ENCODE measurements at regions not wholly inside any gene's neighbourhood (a gene's known extent, or its start where the extent isn't known, plus 50 kb on each side); places are given as distances from the start of the nearest gene placed in this dataset.

DNA sequence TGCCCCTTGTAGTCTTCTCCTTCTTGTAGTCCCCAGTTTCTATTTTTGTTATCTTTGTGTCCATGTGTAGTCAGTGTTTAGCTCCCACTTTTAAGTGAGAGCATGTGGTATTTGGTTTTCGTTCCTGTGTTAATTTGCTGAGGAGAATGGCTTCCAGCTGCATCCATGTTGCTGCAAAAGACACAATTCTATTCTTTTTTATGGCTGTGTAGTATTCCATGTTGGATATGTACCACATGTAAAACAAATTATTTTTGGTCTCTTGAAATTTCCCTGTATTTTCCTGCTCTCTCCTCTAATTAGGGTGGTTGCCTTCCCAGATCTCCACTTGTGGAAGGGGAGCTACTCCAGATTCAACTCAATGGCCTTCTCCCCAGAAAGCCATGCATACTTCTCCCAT is 813.8 kb downstream of the UQCRFS1 start:
- Histone ChIP-seq H3K4me3 (ENCODE audit: low read depth in 1 of 2, low read length in 2 of 2) (no peak overlapping the region), H3K27ac (ENCODE audit: low read depth, low read length) (no peak overlapping the region), H3K27me3 (ENCODE audit: control insufficient read depth in 1 of 2, insufficient read depth in 2 of 2, low read length in 2 of 2) (no peaks in the 10 kb centered on the region), H3K9ac (ENCODE audit: low read length) (no peak overlapping the region), H3K36me3 (ENCODE audit: insufficient read depth, low read length) (no peaks in the 10 kb centered on the region), H3K4me1 (ENCODE audit: insufficient read depth, low read length) (no peaks in the 10 kb centered on the region), H3K9me3 (ENCODE audit: low read length) (no peaks in the 10 kb centered on the region)

- H3K4me1 ChIP-seq (ENCODE audit: insufficient read depth, low read length): no peaks in the 10 kb centered on the region
- H3K9me3 ChIP-seq (ENCODE audit: low read length): no peaks in the 10 kb centered on the region
- no peaks in the 10 kb centered on the region for H3K27me3 ChIP-seq (ENCODE audit: control insufficient read depth in 1 of 2, insufficient read depth in 2 of 2, low read length in 2 of 2)
- no peak overlapping the region for H3K9ac ChIP-seq (ENCODE audit: low read length)
- H3K36me3 ChIP-seq (ENCODE audit: insufficient read depth, low read length): no peaks in the 10 kb centered on the region
- no peak overlapping the region for H3K4me3 ChIP-seq (ENCODE audit: low read depth in 1 of 2, low read length in 2 of 2)
- no peak overlapping the region for H3K27ac ChIP-seq (ENCODE audit: low read depth, low read length)
Observed at GRCh38 chr19:28397800-28398199, 815.2 kb downstream of the UQCRFS1 start.

- H3K27me3 ChIP-seq (ENCODE audit: control insufficient read depth in 1 of 2, insufficient read depth in 2 of 2, low read length in 2 of 2): no peaks in the 10 kb centered on the region
- H3K9me3 ChIP-seq (ENCODE audit: low read length): no peaks in the 10 kb centered on the region
Observed at GRCh38 chr19:28397306-28397705, 815.6 kb downstream of the UQCRFS1 start.

DNA sequence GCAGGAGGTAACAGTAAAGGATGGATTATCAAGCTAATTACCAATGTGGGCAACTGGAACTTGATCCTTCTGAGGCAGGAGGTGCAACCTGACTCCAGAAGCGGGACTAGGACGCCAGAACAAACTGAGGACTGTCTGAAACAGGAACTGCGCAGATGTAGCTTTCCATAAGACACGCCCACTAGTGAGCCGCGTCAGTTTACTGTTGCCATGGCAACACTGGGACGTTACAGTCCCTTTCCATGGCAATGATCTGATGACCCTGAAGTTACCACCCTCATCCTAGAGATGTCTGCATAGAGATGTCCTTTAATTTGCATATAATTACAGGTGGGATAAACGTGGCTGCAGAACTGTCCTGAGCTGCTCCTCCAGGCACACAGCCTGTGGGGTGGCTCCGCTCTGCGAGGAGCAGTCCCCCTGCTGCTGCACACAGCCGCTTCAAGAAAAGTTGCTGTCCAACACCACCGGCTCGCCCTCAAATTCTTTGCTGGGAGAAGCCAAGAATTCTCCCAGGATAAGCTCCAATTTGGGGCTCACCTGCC is 816.6 kb downstream of the UQCRFS1 start:
- H3K4me3 ChIP-seq (ENCODE audit: low read depth in 1 of 2, low read length in 2 of 2): no peak overlapping the region
- H3K9ac ChIP-seq (ENCODE audit: low read length): no peak overlapping the region
- no peaks in the 10 kb centered on the region for H3K27me3 ChIP-seq (ENCODE audit: control insufficient read depth in 1 of 2, insufficient read depth in 2 of 2, low read length in 2 of 2)
- no peaks in the 10 kb centered on the region for H3K4me1 ChIP-seq (ENCODE audit: insufficient read depth, low read length)
- no peaks in the 10 kb centered on the region for H3K9me3 ChIP-seq (ENCODE audit: low read length)
- no peaks in the 10 kb centered on the region for H3K36me3 ChIP-seq (ENCODE audit: insufficient read depth, low read length)
- no peak overlapping the region for H3K27ac ChIP-seq (ENCODE audit: low read depth, low read length)

More at GRCh38 chr19:28397306-28397705, 815.6 kb downstream of the UQCRFS1 start:
- no peak overlapping the region for H3K4me3 ChIP-seq (ENCODE audit: low read depth in 1 of 2, low read length in 2 of 2)
- no peak overlapping the region for H3K27ac ChIP-seq (ENCODE audit: low read depth, low read length)
- no peaks in the 10 kb centered on the region for H3K36me3 ChIP-seq (ENCODE audit: insufficient read depth, low read length)
- no peaks in the 10 kb centered on the region for H3K4me1 ChIP-seq (ENCODE audit: insufficient read depth, low read length)
- H3K9ac ChIP-seq (ENCODE audit: low read length): no peak overlapping the region

- no peak overlapping the region for H3K4me3 ChIP-seq (ENCODE audit: low read depth in 1 of 2, low read length in 2 of 2)
- no peak overlapping the region for H3K27ac ChIP-seq (ENCODE audit: low read depth, low read length)
- H3K9me3 ChIP-seq (ENCODE audit: low read length): no peaks in the 10 kb centered on the region
- no peaks in the 10 kb centered on the region for H3K27me3 ChIP-seq (ENCODE audit: control insufficient read depth in 1 of 2, insufficient read depth in 2 of 2, low read length in 2 of 2)
- no peaks in the 10 kb centered on the region for H3K36me3 ChIP-seq (ENCODE audit: insufficient read depth, low read length)
- no peaks in the 10 kb centered on the region for H3K4me1 ChIP-seq (ENCODE audit: insufficient read depth, low read length)
- no peak overlapping the region for H3K9ac ChIP-seq (ENCODE audit: low read length)
Observed at GRCh38 chr19:28394725-28395124, 818.2 kb downstream of the UQCRFS1 start.

DNA sequence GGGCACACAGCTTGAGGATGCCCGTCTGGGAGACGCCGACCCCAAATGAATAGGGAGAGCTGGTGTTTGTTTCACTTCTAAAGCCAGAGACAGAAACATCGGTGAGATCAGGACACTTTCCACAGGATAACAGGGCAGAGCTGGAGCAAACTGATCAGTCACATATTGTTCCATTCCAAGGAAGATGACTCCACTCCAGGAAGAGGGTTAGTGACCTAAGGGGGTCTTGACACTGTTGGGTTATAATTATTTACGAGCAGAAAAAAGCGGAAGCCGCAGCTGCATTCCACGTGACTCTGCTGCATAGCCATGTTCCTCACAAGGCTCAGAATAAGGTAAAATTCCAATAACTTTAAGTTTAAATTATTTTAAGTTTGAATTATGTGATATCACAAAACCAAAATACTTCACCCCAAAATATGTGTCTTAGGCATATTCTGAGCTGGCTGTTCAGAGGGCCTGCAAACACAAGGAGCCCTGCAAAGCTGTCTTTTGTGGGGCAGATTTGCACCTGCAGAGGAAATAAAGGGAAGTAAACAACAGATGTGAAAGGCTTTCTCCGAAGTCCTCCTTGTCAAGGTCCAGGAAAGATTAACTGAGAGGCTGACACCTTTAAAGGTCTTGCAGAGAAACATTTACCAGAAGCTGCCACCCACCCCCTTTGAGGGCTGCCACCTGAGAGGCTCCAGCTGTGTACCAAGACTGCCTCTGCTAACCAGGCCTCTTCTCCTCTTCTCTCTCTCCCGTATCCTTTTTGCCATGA is 819.2 kb downstream of the UQCRFS1 start:
- no peaks in the 10 kb centered on the region for H3K36me3 ChIP-seq (ENCODE audit: insufficient read depth, low read length)
- H3K9ac ChIP-seq (ENCODE audit: low read length): no peak overlapping the region
- H3K4me3 ChIP-seq (ENCODE audit: low read depth in 1 of 2, low read length in 2 of 2): no peak overlapping the region
- H3K4me1 ChIP-seq (ENCODE audit: insufficient read depth, low read length): no peaks in the 10 kb centered on the region
- H3K9me3 ChIP-seq (ENCODE audit: low read length): no peaks in the 10 kb centered on the region
- no peaks in the 10 kb centered on the region for H3K27me3 ChIP-seq (ENCODE audit: control insufficient read depth in 1 of 2, insufficient read depth in 2 of 2, low read length in 2 of 2)
- H3K27ac ChIP-seq (ENCODE audit: low read depth, low read length): no peak overlapping the region

DNA sequence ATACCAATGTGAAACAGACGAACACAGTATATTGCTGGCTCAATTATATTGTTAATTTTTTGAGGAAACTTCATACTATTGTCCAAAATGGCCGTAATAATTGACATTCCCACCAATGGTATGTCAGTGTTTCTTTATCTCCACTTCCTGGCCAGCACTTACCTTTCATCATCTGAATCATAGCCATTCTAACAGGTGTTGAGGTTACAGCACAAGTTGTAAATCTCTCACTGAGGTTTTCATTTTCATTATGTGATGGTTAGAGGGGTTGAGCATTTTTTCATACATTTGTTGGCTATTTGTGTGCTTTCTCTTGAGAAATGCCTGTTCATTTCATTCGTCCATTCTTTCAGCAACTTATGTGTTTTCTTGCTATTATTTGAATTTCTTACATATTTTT is 824.0 kb downstream of the UQCRFS1 start:
- H3K9me3 ChIP-seq (ENCODE audit: low read length): no peaks in the 10 kb centered on the region
- H3K36me3 ChIP-seq (ENCODE audit: insufficient read depth, low read length): no peaks in the 10 kb centered on the region
- H3K27ac ChIP-seq (ENCODE audit: low read depth, low read length): no peak overlapping the region
- H3K4me3 ChIP-seq (ENCODE audit: low read depth in 1 of 2, low read length in 2 of 2): no peak overlapping the region
- no peak overlapping the region for H3K9ac ChIP-seq (ENCODE audit: low read length)
- H3K27me3 ChIP-seq (ENCODE audit: control insufficient read depth in 1 of 2, insufficient read depth in 2 of 2, low read length in 2 of 2): no peaks in the 10 kb centered on the region
- H3K4me1 ChIP-seq (ENCODE audit: insufficient read depth, low read length): no peaks in the 10 kb centered on the region

DNA sequence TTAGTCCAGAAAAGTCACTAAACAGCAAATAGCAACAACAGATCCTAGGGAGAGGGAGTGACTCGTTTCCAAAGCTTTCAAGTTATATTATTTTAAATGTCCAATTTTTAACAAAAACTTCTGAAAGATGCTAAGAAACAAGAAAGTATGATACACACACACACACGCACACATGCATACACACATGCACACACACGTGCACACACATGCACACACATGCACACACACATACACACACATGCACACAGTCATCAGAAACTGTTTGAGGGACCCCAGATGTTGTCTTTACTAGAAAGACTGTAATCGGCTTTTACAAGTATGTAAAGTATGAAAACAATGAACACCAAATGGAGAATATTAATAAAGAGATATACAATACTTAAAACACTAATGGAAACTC is 825.4 kb downstream of the UQCRFS1 start:
- Histone ChIP-seq H3K4me1 (ENCODE audit: insufficient read depth, low read length) (no peaks in the 10 kb centered on the region), H3K4me3 (ENCODE audit: low read depth in 1 of 2, low read length in 2 of 2) (no peak overlapping the region), H3K27me3 (ENCODE audit: control insufficient read depth in 1 of 2, insufficient read depth in 2 of 2, low read length in 2 of 2) (no peaks in the 10 kb centered on the region), H3K9ac (ENCODE audit: low read length) (no peak overlapping the region), H3K27ac (ENCODE audit: low read depth, low read length) (no peak overlapping the region), H3K36me3 (ENCODE audit: insufficient read depth, low read length) (no peaks in the 10 kb centered on the region), H3K9me3 (ENCODE audit: low read length) (no peaks in the 10 kb centered on the region)

DNA sequence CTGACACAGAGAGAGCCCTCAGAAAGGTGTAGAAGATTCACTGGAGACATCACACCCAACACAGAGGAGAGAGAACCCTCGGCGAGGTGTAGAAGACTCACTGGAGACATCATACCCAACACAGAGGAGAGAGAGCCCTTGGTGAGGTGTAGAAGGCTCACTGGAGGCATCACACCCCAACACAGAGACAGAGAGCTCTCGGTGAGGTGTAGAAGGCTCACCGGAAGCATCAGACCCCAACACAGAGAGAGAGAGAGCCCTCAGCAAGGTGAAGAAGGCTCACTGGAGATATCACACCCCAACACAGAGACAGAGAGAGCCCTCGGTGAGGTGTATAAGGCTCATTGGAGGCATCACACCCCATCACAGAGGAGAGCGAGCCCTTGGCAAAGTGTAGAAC is 826.5 kb downstream of the UQCRFS1 start:
- Histone ChIP-seq H3K9ac (ENCODE audit: low read length) (no peak overlapping the region), H3K27ac (ENCODE audit: low read depth, low read length) (no peak overlapping the region), H3K4me3 (ENCODE audit: low read depth in 1 of 2, low read length in 2 of 2) (no peak overlapping the region), H3K36me3 (ENCODE audit: insufficient read depth, low read length) (no peaks in the 10 kb centered on the region), H3K9me3 (ENCODE audit: low read length) (no peaks in the 10 kb centered on the region), H3K4me1 (ENCODE audit: insufficient read depth, low read length) (no peaks in the 10 kb centered on the region), H3K27me3 (ENCODE audit: control insufficient read depth in 1 of 2, insufficient read depth in 2 of 2, low read length in 2 of 2) (no peaks in the 10 kb centered on the region)

GRCh38 chr19:28386066-28386465 is 826.9 kb downstream of the UQCRFS1 start:
- H3K9ac ChIP-seq (ENCODE audit: low read length): no peak overlapping the region
- no peaks in the 10 kb centered on the region for H3K36me3 ChIP-seq (ENCODE audit: insufficient read depth, low read length)
- H3K9me3 ChIP-seq (ENCODE audit: low read length): no peaks in the 10 kb centered on the region
- no peaks in the 10 kb centered on the region for H3K4me1 ChIP-seq (ENCODE audit: insufficient read depth, low read length)
- H3K4me3 ChIP-seq (ENCODE audit: low read depth in 1 of 2, low read length in 2 of 2): no peak overlapping the region
- H3K27me3 ChIP-seq (ENCODE audit: control insufficient read depth in 1 of 2, insufficient read depth in 2 of 2, low read length in 2 of 2): no peaks in the 10 kb centered on the region
- H3K27ac ChIP-seq (ENCODE audit: low read depth, low read length): no peak overlapping the region

DNA sequence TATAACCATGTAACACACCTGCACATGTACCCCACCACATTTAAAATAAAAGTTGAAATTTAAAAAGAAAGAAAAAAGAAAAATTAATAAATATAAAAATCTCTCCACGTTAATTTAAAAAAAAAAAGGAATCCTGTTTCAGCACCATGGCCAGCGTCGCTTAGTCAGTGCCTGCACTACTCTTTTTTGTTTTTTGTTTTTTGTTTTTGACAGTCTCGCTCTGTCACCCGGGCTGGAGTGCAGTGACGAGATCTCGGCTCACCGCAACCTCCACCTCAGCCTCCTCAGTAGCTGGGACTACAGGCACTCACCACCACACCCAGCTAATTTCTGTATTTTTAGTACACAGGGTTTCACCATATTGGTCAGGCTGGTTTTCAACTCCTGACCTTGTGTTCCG is 835.9 kb downstream of the UQCRFS1 start:
- Histone ChIP-seq H3K9ac (ENCODE audit: low read length) (no peak overlapping the region), H3K9me3 (ENCODE audit: low read length) (no peaks in the 10 kb centered on the region), H3K27ac (ENCODE audit: low read depth, low read length) (no peak overlapping the region), H3K4me3 (ENCODE audit: low read depth in 1 of 2, low read length in 2 of 2) (no peak overlapping the region), H3K36me3 (ENCODE audit: insufficient read depth, low read length) (no peaks in the 10 kb centered on the region), H3K27me3 (ENCODE audit: control insufficient read depth in 1 of 2, insufficient read depth in 2 of 2, low read length in 2 of 2) (no peaks in the 10 kb centered on the region), H3K4me1 (ENCODE audit: insufficient read depth, low read length) (no peaks in the 10 kb centered on the region)

- Histone ChIP-seq H3K27me3 (ENCODE audit: control insufficient read depth in 1 of 2, insufficient read depth in 2 of 2, low read length in 2 of 2) (no peaks in the 10 kb centered on the region), H3K27ac (ENCODE audit: low read depth, low read length) (no peak overlapping the region), H3K36me3 (ENCODE audit: insufficient read depth, low read length) (no peaks in the 10 kb centered on the region), H3K4me3 (ENCODE audit: low read depth in 1 of 2, low read length in 2 of 2) (no peak overlapping the region), H3K4me1 (ENCODE audit: insufficient read depth, low read length) (no peaks in the 10 kb centered on the region), H3K9ac (ENCODE audit: low read length) (no peak overlapping the region), H3K9me3 (ENCODE audit: low read length) (no peaks in the 10 kb centered on the region)
Observed at GRCh38 chr19:28374971-28375370, 838.0 kb downstream of the UQCRFS1 start.
